ENCODE measurements at regions not wholly inside any gene's neighbourhood (a gene's known extent, or its start where the extent isn't known, plus 50 kb on each side); places are given as distances from the start of the nearest gene placed in this dataset.

DNA sequence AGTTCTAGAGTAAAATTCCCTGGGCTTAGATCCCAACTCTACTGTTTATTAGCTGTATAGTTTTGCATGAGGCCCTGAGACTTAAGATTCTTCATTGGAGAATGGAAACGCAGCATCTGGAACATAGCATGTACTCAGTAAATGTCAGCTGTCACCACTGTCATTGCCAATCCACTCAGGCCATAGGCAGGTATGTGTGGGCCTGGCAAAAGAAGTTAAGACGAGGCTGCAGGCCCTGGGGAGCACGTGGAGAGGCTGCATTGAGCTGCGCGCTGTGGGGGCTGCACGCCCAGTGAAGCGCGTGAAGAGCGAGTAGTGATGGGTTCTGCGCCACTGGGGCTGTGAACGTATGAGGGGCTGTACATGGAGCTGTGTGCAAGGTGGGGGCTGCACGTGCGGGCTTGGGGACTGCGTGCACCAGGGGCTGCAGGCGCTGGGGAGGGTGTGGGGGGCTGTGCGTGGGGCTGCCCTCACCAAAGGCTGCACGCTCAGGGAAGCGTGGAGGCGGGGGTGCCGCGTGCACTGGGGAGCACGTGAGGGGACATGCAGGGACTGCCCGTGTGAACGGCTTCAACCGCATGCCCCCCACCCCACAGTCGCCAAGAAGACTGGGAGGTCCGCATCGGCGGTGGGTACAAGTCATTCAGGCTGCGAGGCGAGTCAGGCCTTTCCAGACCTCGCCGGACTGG is 85.5 kb downstream of the PRR15 start:
- TF ChIP-seq EZH2 (IDR thresholded peaks at IDR 0.05): no peak
- no peak for TF ChIP-seq POLR2AphosphoS5 (IDR thresholded peaks at IDR 0.05; ENCODE audit: borderline replicate concordance, low read depth, low read length)
- no peak for TF ChIP-seq FOXP2 (optimal IDR thresholded peaks at IDR 0.05; ENCODE audit: control extremely low read depth, extremely low read length, insufficient read depth)

All from SK-N-MC (cell line).